Kidney (tissue), 13 donors: ENCODE measurements at regions not wholly inside any gene's neighbourhood (a gene's known extent, or its start where the extent isn't known, plus 50 kb on each side); places are given as distances from the start of the nearest gene placed in this dataset.

Experiments used
- DNase-seq, 5 donors: peaks; one replicate each; pipeline ENCODE4 v3.0.0-alpha.2; 2013 to 2020
- FAIRE-seq: peaks from 2 replicates; lab custom pipeline; 2012; peaks lifted over from hg19 to GRCh38; lab: Jason Lieb, UNC
- H3K27ac ChIP-seq, 2 donors: one replicate each; pipeline ENCODE4 v1.7.0; 2013; ENCODE audit warnings: low read depth in 2 of 2, low read length in 2 of 2, inconsistent platforms in 1 of 2
- H3K27me3 ChIP-seq: one replicate; pipeline ENCODE4 v1.7.1; 2013; ENCODE audit warnings: low read length, inconsistent platforms; ENCODE audit not compliant: control insufficient read depth, insufficient read depth
- H3K36me3 ChIP-seq, 3 donors: one replicate each; pipeline versions ENCODE4 v1.7.0 to v1.7.1; 2013; ENCODE audit warnings: low read length in 3 of 3, control low read depth in 1 of 3, inconsistent platforms in 1 of 3; ENCODE audit not compliant: insufficient read depth in 3 of 3, control insufficient read depth in 2 of 3
- H3K4me1 ChIP-seq, 3 donors: one replicate each; pipeline versions ENCODE4 v1.7.0 to v1.7.1; 2013; ENCODE audit warnings: low read length in 3 of 3, inconsistent platforms in 1 of 3, low read depth in 1 of 3; ENCODE audit not compliant: control insufficient read depth in 2 of 3, insufficient read depth in 2 of 3
- H3K4me3 ChIP-seq, 3 donors: one replicate each; pipeline versions ENCODE4 v1.7.0 to v1.8.1; 2013; ENCODE audit warnings: low read length in 3 of 3, control low read depth in 1 of 3, inconsistent platforms in 1 of 3
- H3K9ac ChIP-seq, 3 donors: one replicate each; pipeline versions ENCODE4 v1.7.0 to v1.7.1; 2013; ENCODE audit warnings: low read length in 3 of 3, control low read depth in 1 of 3, inconsistent platforms in 1 of 3
- H3K9me3 ChIP-seq, 3 donors: one replicate each; pipeline versions ENCODE4 v1.7.0 to v1.7.1; 2013; ENCODE audit warnings: low read length in 3 of 3, control low read depth in 1 of 3, inconsistent platforms in 1 of 3; ENCODE audit not compliant: control insufficient read depth in 2 of 3, insufficient read depth in 1 of 3
- intact Hi-C: fragments of 100-400 bp; cut with DNase I; formaldehyde crosslinking; loops from one replicate; pipeline ENCODE4 v1.11.1; 2022
- TF ChIP-seq, protein P1 (sequence below): IDR thresholded peaks from 3 replicates; pipeline ENCODE4 v1.5.1; 2012; ENCODE audit warnings: mild to moderate bottlenecking, moderate library complexity, borderline replicate concordance; ENCODE audit not compliant: insufficient read depth; ENCODE audit errors: extremely low read depth
- donor health status: control.
- donor health status: control.
- donor health status: control.
- donor health status: control.
- donor health status: control.
- donor health status: DM: yes; HTN: yes; CAD: no.
- donor health status: Normal renal cell carcinoma (clear cell type).

- no peak overlapping the region for H3K9ac ChIP-seq
- no peak overlapping the region for H3K27ac ChIP-seq
- H3K36me3 ChIP-seq = no peaks in the 10 kb centered on the region
- TF ChIP-seq, protein P1, sequence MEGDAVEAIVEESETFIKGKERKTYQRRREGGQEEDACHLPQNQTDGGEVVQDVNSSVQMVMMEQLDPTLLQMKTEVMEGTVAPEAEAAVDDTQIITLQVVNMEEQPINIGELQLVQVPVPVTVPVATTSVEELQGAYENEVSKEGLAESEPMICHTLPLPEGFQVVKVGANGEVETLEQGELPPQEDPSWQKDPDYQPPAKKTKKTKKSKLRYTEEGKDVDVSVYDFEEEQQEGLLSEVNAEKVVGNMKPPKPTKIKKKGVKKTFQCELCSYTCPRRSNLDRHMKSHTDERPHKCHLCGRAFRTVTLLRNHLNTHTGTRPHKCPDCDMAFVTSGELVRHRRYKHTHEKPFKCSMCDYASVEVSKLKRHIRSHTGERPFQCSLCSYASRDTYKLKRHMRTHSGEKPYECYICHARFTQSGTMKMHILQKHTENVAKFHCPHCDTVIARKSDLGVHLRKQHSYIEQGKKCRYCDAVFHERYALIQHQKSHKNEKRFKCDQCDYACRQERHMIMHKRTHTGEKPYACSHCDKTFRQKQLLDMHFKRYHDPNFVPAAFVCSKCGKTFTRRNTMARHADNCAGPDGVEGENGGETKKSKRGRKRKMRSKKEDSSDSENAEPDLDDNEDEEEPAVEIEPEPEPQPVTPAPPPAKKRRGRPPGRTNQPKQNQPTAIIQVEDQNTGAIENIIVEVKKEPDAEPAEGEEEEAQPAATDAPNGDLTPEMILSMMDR = no peak
- no peak for DNase-seq
- no peaks in the 10 kb centered on the region for H3K9me3 ChIP-seq
- no peaks in the 10 kb centered on the region for H3K27me3 ChIP-seq
- FAIRE-seq = no peak
- no peaks in the 10 kb centered on the region for H3K4me1 ChIP-seq
- intact Hi-C loops = no loop called here
- no peak overlapping the region for H3K4me3 ChIP-seq
Observed at GRCh38 chr5:121797681-121798518, 53.8 kb upstream of the FTMT start.
